Dedifferentiated amniotic fluid mesenchymal stem cell (primary cell): ENCODE measurements at regions not wholly inside any gene's neighbourhood (a gene's known extent, or its start where the extent isn't known, plus 50 kb on each side); places are given as distances from the start of the nearest gene placed in this dataset.
"Not testable (repeated sequence)": the region's sequence is repeated elsewhere in the genome, so short reads cannot be mapped to it uniquely, and the experiment has no call there.

Experiments used
- DNase-seq: peaks from one replicate; pipeline ENCODE4 v3.0.0-alpha.2; 2016; ENCODE audit errors: extremely low spot score

DNA sequence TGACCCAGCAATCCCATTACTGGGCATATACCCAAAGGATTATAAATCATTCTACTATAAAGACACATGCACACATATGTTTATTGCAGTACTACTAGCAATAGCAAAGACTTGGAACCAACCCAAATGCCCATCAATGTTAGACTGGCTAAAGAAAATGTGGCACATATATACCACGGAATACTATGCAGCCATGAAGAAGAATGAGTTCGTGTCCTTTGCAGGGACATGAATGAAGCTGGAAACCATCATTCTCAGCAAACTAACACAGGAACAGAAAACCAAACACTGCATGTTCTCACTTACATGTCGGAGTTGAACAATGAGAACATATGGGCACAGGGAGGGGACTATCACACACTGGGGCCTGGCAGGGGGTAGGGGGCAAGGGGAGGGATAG is 183.0 kb downstream of the HACE1 start:
- not testable (repeated sequence) for DNase-seq

DNA sequence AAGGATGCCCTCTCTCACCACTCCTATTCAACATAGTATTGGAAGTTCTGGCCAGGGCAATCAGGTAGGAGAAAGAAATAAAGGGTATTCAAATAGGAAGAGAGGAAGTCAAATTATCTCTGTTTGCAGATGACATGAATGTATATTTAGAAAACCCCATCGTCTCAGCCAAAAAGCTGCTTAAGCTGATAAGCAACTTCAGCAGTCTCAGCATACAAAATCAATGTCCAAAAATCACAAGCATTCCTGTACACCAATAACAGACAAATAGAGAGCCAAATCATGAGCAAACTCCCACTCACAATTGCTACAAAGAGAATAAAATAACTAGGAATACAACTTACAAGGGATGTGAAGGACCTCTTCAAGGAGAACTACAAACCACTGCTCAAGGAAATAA is 184.6 kb downstream of the HACE1 start:
- DNase-seq: not testable (repeated sequence)

DNA sequence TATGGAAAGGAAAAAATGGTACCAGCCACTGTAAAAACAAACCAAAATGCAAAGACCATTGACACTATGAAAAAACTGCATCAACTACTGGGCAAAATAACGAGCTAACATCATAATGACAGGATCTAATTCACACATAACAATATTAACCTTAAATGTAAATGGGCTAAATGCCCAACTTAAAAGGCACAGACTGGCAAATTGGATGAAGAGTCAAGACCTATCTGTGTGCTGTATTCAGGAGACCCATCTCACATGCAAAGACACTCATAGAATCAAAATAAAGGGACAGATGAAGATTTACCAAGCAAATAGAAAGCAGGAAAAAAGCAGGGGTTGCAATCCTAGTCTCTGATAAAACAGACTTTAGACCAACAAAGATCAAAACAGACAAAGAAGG is 186.6 kb downstream of the HACE1 start:
- not testable (repeated sequence) for DNase-seq

DNA sequence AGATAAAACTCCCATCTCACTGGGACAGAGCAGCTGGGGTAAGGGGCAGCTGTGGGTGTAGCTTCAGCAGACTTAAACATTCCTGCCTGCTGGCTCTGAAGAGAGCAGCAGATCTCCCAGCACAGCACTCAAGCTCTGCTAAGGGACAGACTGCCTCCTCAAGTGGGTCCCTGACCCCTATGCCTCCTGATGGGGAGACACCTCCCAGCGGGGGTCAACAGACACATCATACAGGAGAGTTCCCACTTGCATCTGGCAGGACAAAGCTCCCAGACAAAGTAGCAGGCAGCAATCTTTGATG is 188.2 kb downstream of the HACE1 start:
- DNase-seq: not testable (repeated sequence)

DNA sequence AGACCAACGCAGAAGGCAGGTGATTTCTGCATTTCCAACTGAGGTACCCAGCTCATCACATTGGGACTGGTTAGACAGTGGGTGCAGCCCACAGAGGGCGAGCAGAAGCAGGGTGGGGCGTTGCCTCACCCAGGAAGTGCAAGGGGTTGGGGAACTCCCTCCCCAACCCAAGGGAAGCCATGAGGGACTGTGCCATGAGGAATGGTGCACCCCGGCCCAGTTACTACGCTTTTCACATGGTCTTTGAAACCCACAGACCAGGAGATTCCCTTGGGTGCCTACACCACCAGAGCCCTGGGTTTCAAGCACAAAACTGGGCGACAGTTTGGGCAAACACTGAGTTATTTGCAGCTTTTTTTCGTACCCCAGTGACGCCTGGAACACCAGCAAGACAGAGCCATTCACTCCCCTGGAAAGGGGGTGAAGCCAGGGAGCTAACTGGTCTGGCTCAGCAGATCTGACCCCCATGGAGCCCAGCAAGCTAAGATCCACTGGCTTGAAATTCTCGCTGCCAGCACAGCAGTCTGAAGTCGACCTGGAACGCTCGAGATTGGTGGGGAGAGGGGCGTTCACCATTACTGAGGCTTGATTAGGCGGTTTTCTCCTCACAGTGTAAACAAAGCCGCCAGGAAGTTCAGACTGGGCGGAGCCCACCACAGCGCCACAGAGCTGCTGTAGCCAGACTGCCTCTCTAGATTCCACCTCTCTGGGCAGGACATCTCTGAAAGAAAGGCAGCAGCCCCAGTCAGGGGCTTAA is 188.7 kb downstream of the HACE1 start:
- DNase-seq: not testable (repeated sequence)

DNA sequence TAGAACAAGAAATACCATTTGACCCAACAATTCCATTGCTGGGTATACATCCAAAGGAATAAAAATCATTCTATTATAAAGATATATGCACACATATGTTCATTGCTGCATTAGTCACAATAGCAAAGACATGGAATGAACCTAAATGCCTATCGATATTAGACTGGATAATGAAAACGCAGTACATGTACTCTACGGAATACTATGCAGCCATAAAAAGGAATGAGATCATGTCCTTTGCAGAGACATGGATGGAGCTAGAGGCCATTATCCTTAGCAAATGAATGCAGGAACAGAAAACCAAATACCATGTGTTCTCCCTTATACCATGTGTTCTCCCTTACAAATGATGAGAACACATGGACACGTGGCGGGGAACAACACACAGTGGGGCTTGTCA is 190.2 kb downstream of the HACE1 start:
- no peak for DNase-seq

DNA sequence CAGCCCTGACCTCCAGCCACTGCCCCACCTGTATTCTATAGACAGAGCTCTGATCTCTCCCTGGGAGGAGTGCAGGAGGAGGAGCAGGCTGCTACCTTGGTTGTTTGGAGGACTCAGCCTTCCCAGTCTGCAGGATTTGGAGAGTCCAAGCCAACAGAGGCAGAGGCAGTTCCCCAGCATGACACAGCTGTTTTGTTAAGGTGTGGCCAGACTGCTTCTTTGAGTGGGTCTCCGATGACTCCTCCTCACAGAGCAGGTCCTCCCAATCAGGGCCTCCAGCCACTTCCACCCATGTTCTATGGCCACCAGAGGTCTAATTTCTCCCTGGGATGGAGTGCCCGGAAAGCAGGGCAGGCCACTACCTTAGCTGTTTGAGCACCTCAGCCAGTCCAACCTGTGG is 203.5 kb downstream of the HACE1 start:
- DNase-seq: no peak

DNA sequence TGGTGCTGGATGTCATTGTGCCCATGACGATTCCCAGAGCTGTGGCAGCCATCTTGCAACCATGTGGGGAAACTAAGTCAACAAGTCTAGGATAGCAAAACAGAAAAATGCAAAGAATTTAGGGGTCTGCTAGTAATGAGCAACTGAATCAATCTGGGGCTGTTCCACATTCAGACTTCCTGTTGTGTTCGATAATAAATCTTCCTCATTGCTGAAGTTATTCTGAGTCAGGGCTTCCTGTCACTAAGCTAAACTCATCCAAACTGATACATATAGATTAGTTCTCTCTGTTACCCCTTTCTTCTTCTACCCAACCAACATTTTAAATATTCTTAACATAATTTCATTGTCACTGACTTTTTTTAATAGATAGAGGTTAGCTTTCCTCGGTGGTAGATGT is 205.9 kb downstream of the HACE1 start:
- no peak for DNase-seq

DNA sequence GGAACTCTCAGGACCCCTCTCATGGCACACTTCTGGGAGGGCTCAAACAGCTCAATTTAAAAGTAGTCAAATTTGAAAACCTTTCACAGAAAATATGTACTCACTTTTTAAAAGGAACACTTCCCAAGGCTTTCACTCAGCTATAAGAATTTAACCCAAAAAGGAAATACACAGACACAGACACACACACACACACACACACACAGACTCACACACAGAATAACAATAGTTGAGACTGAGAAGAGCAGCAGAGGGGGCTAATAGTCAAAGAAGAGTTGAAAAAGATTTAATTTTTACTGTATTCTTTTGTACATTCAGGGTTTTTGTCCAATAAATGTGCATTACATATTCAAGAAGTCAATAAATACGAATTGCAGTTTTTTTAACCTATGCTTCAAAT is 211.4 kb downstream of the HACE1 start:
- DNase-seq: no peak

DNA sequence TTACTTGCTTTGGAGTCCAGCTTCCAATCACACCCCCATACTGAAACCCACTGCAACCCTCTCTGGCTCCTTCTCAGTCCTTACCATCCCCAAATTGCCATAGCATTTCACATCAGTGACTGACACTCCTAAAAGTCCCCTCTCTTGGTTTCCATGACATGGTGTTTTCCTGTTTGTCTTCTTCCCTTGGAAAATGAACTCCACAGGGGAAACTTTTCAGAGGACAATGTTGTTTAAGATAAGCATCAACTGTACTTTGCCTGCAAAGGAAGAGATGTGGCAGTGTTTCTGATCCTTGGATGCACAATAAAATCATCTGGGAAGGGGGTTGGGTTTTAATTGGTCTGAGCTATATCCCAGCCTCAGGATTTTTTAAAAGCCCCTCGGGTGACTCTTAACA is 214.9 kb downstream of the HACE1 start:
- DNase-seq: no peak

DNA sequence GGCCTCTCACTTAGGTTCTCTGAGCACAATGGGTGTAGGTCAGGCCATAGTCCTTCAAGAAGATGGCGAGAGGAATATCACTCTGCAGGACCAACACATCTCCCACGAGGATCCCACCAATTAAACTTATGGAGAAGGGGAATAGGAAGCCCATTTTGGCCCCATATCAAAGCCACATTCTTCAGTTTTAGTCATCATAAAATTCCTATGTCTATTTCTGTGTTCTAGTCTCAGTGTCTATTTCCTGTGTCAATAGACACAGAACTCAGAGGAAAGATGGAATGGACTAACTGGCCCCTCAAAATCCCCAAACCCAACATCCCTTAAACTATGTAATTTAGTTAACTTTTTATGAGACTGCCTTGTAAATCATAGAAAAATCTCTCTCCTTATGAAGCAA is 216.8 kb downstream of the HACE1 start:
- DNase-seq: no peak

DNA sequence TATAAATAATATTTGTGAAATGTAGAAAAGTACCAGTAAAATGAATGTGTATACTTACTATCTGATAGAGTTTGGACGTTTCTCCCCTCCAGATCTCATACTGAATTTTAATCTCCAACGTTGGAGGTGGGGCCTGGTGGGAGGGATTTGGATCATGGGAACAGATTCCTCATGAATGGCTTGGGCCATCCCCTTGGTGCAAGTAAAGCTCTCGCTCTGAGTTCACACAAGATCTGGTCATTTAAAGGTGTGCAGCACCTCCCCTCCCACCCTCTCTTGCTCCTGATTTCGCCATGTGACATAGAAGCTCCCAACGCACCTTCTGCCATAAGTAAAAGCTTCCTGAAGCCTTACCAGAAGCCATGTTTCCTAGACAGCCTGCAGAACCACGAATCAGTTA is 219.0 kb downstream of the HACE1 start:
- no peak for DNase-seq

DNA sequence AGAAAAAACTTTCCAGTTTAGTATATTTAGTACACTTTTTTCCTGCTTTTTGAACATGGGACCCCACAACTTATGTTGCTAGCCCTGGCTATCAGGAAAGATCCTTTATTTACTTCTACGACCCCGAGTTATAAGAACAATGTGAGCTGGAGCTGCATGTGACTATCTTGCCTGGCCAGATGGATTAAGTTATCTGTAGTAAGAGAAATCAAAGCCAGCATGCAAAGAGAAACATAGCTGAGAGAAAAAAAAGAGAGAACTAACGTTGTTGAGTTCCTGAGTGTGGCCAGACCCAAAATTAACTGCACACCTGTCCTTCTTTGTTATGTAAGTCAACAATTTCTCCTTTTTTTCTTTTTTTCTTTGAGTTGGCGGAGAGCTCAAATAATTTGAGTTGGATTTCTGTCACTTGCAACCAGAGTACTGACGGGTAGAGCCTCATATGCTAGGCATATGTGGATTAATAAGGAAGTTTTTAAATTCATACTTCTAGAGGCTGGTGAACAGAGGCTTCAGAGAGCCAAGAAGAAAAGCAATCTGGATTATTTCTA is 219.5 kb downstream of the HACE1 start:
- no peak for DNase-seq

DNA sequence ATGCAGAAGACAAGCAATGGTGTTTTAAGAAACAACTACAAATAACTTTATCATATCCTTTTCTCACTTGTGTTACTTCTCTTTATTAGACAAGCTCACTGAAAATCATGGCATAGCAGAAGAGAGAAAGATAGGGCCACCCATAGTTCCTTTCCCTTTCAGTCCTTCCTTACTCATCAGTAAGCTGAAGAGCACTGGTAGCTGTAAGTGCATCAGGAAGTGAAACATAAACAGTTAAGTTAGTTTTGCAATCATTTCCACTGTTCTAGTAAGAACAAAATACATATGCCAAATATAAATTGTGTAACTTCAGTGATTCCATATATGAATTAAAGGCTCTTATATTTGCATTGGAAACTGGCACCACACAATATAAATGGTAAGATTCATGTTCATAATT is 220.1 kb downstream of the HACE1 start:
- no peak for DNase-seq

DNA sequence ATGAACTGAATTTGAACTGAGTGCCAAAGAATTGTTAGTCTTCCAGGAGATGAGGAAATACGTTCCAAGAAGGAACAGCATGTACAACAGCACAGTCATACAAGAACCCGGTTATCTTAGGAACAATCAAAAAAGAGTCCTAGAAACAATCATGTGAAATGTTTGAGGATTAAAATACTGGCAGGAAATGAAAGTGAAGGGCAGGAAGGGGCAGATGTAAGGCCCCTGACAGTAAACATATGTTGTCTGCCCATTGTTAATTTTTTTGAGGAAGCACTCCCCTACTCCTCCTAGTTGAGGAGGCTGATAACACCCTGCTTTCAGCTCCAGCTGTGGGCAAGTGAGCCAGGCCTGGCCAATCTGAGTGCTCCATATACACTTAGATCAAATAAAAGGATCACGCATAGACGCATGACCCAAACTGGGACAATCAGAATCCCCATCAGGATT is 220.9 kb downstream of the HACE1 start:
- no peak for DNase-seq

DNA sequence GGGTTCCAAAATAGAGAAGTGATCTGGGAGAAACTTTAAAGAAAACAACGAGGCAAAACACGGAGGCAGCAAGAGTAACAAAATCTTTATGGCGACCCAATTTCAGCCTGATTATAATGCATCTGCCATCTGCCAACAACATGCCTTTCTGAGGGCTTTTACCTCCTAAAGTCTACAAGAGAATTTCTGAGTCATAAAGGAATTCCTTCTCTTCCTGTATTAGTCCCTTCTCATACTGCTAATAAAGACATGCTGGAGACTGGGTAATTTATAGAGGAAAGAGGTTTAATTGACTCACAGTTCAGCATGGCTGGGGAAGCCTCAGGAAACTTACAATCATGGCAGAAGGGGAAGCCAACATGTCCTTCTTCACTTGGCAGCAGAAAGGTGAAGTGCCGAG is 226.6 kb downstream of the HACE1 start:
- no peak for DNase-seq

DNA sequence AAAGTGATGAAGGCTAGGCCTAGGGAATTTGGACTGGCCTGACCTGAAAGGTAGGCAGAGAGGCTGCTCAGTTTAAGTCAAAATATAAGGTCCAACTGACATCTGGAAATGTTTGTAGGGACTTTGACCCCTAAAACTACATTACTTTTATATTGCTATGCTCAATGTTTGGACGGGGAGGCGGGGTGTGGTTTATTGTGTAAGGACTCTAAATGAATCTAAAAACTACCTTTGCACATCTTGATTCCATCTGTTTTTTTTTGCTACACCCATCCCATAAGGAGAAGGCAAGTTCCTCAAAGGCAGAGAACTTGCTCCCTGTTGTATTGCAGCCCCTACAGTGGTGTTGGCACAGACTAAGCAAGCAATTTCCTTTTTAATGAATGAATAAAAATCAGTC is 227.1 kb downstream of the HACE1 start:
- DNase-seq: no peak

DNA sequence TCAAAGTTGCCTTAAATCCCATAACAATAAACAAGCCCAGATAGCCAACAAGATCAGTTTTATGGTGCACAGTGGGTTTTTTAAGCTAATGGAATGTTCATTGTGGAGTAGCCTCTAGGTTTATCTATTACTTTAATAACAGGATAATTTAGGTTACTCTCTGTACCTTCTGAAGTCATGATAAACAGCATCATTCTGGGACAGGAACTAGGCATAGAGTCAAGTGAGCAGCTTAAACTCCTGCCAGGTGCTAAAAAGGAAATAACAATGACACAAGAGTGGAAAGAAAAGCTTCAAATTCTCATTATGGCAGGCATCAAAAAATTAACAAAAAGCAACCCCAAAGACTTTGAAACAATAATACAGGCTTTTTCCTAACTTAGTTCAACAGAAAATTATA is 228.8 kb downstream of the HACE1 start:
- no peak for DNase-seq

DNA sequence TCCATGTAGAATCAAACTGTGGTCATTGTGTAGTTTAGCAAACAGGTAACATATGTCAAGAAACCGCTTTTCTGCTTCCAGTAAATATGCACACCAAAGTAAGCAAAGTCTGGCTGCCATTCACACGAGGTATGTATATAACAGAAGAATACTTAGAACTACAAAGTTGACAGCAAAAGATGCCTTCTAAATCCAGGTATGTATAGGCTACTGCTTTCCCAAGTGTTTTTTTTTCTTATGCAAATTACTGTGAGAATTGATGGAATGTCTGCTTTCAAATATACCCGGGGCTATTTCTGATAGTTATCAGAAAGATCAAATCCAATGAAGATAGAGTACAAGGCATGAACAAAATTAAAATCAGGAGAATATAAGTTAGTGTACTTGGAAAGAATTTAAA is 229.2 kb downstream of the HACE1 start:
- DNase-seq: no peak

DNA sequence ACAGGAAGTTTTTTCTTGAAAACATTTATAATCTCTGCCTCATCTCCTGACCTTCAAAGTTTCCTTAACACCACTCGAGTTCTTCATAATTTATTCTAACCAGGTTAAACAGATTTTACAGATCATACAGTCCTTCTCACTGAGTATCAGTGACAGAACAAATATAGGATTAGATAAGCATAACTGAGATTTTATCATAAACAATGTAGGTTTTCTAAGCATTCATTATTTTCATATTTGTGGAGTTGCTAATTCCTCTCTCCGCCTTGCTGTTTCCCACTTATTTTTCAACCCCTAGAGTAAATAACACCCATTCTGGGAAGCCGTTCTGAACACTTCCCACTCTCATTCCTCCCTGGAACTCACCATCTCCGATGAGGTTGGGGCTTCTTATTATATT is 229.9 kb downstream of the HACE1 start:
- no peak for DNase-seq

DNA sequence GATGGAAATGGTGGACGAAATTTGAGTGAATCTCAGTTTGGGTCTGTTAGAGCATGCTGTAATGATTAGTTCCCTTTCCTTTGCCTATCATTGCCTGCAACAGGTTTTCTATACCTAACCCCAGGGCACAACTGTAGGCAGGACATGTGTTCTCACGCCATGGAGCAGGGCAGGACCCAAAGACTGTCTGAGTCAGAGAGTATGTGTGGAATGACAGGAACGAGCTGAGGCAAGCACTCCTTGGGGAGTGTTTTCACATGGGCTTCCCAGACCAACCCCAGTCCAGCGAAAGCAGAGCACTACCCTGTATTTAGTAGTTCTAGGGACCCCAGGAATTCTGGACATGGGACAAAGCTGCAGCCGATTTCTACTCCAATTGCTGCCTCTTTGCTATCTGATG is 234.2 kb downstream of the HACE1 start:
- DNase-seq: peak; percentile 80

DNA sequence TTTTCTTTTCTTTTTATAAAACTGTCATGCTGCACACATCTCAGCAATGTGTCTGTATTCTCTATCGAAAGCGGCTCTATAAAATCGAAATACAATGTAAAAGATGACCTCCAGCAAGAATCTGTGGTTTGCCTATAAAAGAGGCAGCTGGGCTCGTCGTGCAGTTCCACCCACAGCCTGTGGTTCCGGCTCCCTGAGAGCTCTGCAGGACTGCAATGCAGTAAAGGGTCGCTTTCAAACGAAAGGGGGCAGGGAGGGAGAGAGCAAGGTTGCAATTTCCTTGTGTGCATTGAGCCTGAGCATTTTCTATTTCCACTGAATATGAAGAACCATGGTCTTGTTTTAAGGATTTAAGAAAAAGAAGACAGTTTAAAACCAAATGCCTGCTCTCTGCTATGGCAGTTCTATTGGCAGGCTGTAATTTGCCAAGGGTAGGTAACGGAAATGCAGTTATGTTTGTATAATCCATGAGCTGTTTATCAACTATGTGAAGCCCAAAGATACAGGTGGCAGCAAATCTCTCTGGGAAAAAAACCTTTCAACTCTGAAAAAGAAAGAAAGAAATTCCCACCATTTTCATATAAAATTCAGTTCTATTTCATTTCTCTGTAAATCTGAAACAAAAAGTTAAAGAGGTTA is 236.5 kb downstream of the HACE1 start:
- DNase-seq: no peak

DNA sequence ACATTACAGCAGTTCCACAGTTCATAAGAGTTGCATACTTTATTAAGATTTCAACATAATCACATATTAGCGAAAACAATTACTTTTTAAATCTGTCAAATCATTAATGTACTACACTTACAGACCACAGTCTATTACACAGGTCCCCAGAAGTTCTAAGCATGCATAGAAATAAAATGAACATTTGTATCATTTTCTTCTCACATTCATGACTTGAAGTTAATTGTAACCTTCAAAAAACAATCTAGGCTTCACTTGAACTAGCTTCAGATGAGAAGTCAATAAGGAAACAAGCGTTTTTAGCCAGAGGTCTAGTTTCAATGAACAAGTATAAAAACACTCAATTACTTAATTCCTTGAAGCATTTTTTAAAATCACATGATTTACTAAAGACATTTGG is 238.3 kb downstream of the HACE1 start:
- DNase-seq: no peak

DNA sequence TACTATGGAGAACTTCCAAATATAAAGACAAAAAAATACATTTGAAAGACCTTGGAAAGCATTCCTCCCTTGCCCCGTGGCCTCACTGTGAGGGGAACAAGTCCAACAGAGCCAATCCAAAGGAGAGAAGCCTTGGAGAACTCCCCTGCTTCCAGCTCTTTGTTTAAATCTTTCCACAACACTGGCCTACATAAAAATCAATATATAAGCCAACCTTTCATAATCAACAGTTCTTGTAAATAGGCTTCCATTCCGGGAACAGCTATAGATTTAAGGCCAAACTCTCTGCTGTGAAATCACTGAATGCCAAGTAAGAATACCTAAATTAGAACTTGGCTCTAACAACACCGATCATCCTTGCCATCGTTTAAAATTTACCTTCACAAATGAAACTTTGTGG is 242.1 kb downstream of the HACE1 start:
- DNase-seq: no peak
